Spleen (tissue), 7 donors: ENCODE measurements at regions not wholly inside any gene's neighbourhood (a gene's known extent, or its start where the extent isn't known, plus 50 kb on each side); places are given as distances from the start of the nearest gene placed in this dataset.

Source experiments
- POLR2A ChIP-seq, 3 donors: fragments of 450-650 bp; IDR thresholded peaks; one replicate each; pipeline ENCODE4 v1.5.1; 2017; ENCODE audit warnings: antibody characterized with exemption in 3 of 3, mild to moderate bottlenecking in 1 of 3
- POLR2AphosphoS5 ChIP-seq, 3 donors: sonication (generic); formaldehyde crosslinking; IDR thresholded peaks; one replicate each; pipeline ENCODE4 v1.5.1; 2017; ENCODE audit warnings: antibody characterized with exemption in 3 of 3
- TF ChIP-seq, protein P1 (sequence below), 11 experiments: fragments of 200-600 bp in 7 of 11; fragments of 450-650 bp in 4 of 11; sonication (generic) in 4 of 11; IDR thresholded peaks in 8 of 11; conservative IDR thresholded peaks in 3 of 11; 1 replicate in 7 of 11; 2 replicates in 4 of 11; pipeline versions ENCODE4 v1.4.0 to v1.8.0; 2016 to 2021; ENCODE audit warnings: antibody characterized with exemption in 11 of 11, inconsistent platforms in 4 of 11, mild to moderate bottlenecking in 1 of 11
- donor health status: DM: no; HTN: no; CAD: no; lungs with moderate emphysema.
- donor health status: DM: no; HTN: no; CAD: no.
- donor health status: DM: no; HTN: no; CAD: no.

DNA sequence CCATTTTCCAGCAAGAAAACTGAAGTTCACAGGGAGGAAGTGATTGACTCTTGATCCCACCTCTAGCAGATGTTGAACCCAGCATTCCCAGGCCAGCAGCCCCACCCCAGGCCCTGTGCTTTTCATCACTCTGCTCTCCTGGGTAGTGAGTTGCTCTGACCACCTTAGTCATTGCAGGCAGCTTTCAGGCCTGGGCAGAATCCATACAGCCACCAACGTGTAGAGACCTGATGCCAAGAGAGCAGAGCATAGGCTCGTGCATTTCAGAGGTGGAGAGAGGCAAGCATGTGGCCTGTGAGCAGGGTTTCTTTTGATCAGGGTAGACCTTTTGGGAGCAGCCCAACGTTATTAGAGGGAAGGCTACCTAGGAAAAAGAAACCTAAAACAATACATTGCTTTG, 334.6 kb downstream of the PTEN start:
- TF ChIP-seq, protein P1, sequence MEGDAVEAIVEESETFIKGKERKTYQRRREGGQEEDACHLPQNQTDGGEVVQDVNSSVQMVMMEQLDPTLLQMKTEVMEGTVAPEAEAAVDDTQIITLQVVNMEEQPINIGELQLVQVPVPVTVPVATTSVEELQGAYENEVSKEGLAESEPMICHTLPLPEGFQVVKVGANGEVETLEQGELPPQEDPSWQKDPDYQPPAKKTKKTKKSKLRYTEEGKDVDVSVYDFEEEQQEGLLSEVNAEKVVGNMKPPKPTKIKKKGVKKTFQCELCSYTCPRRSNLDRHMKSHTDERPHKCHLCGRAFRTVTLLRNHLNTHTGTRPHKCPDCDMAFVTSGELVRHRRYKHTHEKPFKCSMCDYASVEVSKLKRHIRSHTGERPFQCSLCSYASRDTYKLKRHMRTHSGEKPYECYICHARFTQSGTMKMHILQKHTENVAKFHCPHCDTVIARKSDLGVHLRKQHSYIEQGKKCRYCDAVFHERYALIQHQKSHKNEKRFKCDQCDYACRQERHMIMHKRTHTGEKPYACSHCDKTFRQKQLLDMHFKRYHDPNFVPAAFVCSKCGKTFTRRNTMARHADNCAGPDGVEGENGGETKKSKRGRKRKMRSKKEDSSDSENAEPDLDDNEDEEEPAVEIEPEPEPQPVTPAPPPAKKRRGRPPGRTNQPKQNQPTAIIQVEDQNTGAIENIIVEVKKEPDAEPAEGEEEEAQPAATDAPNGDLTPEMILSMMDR (IDR thresholded peaks at IDR 0.05 in 8 of 11, conservative IDR thresholded peaks at IDR 0.05 in 3 of 11) = no peak
- TF ChIP-seq POLR2AphosphoS5 (IDR thresholded peaks at IDR 0.05) (no peak), POLR2A (IDR thresholded peaks at IDR 0.05) (no peak)
